Neural crest cell (in vitro differentiated cells): ENCODE measurements at regions not wholly inside any gene's neighbourhood (a gene's known extent, or its start where the extent isn't known, plus 50 kb on each side); places are given as distances from the start of the nearest gene placed in this dataset.

Source experiments
- DNase-seq: peaks from one replicate; pipeline ENCODE4 v3.0.0; 2021; ENCODE audit warnings: low read depth, mixed read lengths, low spot score
- H3K27ac Mint-ChIP-seq: one replicate; pipeline ENCODE4 v1.8.0; 2021; ENCODE audit warnings: mild to moderate bottlenecking, mixed read lengths; ENCODE audit not compliant: unreplicated experiment
- H3K27me3 Mint-ChIP-seq: 2 replicates; pipeline ENCODE4 v1.8.0; 2021; ENCODE audit warnings: low read depth, mild to moderate bottlenecking, mixed read lengths
- H3K36me3 Mint-ChIP-seq: 2 replicates; pipeline ENCODE4 v1.8.0; 2021; ENCODE audit warnings: low read depth, mild to moderate bottlenecking, mixed read lengths
- H3K4me1 Mint-ChIP-seq: 2 replicates; pipeline ENCODE4 v1.8.0; 2021; ENCODE audit warnings: mixed read lengths
- H3K4me3 Mint-ChIP-seq: one replicate; pipeline ENCODE4 v1.8.0; 2021; ENCODE audit warnings: mild to moderate bottlenecking, mixed read lengths
- H3K9me3 Mint-ChIP-seq: 2 replicates; pipeline ENCODE4 v1.8.0; 2021; ENCODE audit warnings: mixed read lengths
- CTCF ChIP-seq: fragments of 200-600 bp; sonication (generic); conservative IDR thresholded peaks from 2 replicates; pipeline ENCODE4 v1.5.0; 2021; ENCODE audit warnings: antibody characterized with exemption, mild to moderate bottlenecking

GRCh38 chr15:95979286-95979685, 351.2 kb upstream of the NR2F2 start:
- Mint-ChIP-seq H3K4me1 (peaks cover 46% of the 10 kb centered on the region), H3K4me3 (peak overlapping the region; percentile 31), H3K9me3 (peaks cover 14% of the 10 kb centered on the region), H3K36me3 (peaks cover 15% of the 10 kb centered on the region), H3K27ac (no peak overlapping the region), H3K27me3 (no peaks in the 10 kb centered on the region)
- TF ChIP-seq CTCF = no peak
- no peak for DNase-seq

- no peak overlapping the region for H3K27ac Mint-ChIP-seq
- no peaks in the 10 kb centered on the region for H3K27me3 Mint-ChIP-seq
- peaks cover 3% of the 10 kb centered on the region for H3K9me3 Mint-ChIP-seq
- DNase-seq = no peak
- H3K36me3 Mint-ChIP-seq = peaks cover 7% of the 10 kb centered on the region
- no peak for TF ChIP-seq CTCF
- H3K4me1 Mint-ChIP-seq = peaks cover 33% of the 10 kb centered on the region
- no peak overlapping the region for H3K4me3 Mint-ChIP-seq
These were observed 349.3 kb upstream of the NR2F2 start for GRCh38 chr15:95981209-95981608.

- Mint-ChIP-seq H3K36me3 (no peaks in the 10 kb centered on the region), H3K4me3 (no peak overlapping the region), H3K27ac (peak overlapping the region; percentile 41), H3K9me3 (no peaks in the 10 kb centered on the region), H3K27me3 (no peaks in the 10 kb centered on the region), H3K4me1 (peaks cover 52% of the 10 kb centered on the region)
- DNase-seq = no peak
- TF ChIP-seq CTCF = no peak
These were observed 343.2 kb upstream of the NR2F2 start for GRCh38 chr15:95987299-95987698.

GRCh38 chr15:95987886-95988573, 342.5 kb upstream of the NR2F2 start:
- no peak for DNase-seq
- Mint-ChIP-seq H3K27me3 (no peaks in the 10 kb centered on the region), H3K36me3 (no peaks in the 10 kb centered on the region), H3K9me3 (no peaks in the 10 kb centered on the region), H3K4me3 (peak overlapping the region; percentile 70), H3K4me1 (peaks cover 50% of the 10 kb centered on the region), H3K27ac (no peak overlapping the region)
- TF ChIP-seq CTCF = no peak

GRCh38 chr15:95988574-95988887, 342.0 kb upstream of the NR2F2 start:
- no peaks in the 10 kb centered on the region for H3K27me3 Mint-ChIP-seq
- DNase-seq = peak; percentile 28
- no peaks in the 10 kb centered on the region for H3K9me3 Mint-ChIP-seq
- no peaks in the 10 kb centered on the region for H3K36me3 Mint-ChIP-seq
- H3K27ac Mint-ChIP-seq = no peak overlapping the region
- TF ChIP-seq CTCF = no peak
- peaks cover 50% of the 10 kb centered on the region for H3K4me1 Mint-ChIP-seq
- H3K4me3 Mint-ChIP-seq = peak overlapping the region; percentile 70
